VCaP (cell line): ENCODE measurements at regions not wholly inside any gene's neighbourhood (a gene's known extent, or its start where the extent isn't known, plus 50 kb on each side); places are given as distances from the start of the nearest gene placed in this dataset.
A peak's percentile ranks its signal among the peaks of the same experiment; 100 is the strongest.

Source experiments
- H3K27ac ChIP-seq: fragments of 450-650 bp; 2 replicates; pipeline ENCODE4 v1.5.1; 2017
- TF ChIP-seq, protein P1 (sequence below): fragments of 450-650 bp; conservative IDR thresholded peaks from 2 replicates; pipeline ENCODE4 v1.5.1; 2017; ENCODE audit warnings: mild to moderate bottlenecking, moderate library complexity

DNA sequence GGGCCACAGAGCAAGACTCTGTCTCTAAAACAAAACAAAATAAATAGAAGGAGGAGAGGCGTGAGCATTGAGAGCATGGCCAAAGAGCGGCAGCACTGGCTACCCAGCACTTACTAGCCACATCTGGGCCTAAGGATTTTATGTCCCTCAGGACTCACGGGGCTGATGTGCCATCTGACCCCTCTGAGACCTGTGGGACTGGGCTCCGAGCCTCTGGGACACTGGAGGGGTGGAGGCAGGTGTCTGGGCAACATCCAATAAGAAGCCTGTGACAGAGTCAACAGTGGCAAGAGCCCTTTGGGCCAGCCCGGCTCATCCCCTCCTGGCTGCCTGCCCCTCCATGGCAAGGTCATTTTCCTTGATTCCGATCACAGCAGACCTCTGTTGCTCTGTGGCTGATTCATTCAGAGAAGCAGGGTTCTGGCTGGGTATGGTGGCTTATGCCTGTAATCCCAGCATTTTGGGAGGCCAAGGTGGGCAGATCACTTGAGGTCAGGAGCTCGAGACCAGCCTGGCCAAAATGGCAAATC lies 60.7 kb downstream of the RRM2 start:
- H3K27ac ChIP-seq: no peak overlapping the region
- TF ChIP-seq, protein P1, sequence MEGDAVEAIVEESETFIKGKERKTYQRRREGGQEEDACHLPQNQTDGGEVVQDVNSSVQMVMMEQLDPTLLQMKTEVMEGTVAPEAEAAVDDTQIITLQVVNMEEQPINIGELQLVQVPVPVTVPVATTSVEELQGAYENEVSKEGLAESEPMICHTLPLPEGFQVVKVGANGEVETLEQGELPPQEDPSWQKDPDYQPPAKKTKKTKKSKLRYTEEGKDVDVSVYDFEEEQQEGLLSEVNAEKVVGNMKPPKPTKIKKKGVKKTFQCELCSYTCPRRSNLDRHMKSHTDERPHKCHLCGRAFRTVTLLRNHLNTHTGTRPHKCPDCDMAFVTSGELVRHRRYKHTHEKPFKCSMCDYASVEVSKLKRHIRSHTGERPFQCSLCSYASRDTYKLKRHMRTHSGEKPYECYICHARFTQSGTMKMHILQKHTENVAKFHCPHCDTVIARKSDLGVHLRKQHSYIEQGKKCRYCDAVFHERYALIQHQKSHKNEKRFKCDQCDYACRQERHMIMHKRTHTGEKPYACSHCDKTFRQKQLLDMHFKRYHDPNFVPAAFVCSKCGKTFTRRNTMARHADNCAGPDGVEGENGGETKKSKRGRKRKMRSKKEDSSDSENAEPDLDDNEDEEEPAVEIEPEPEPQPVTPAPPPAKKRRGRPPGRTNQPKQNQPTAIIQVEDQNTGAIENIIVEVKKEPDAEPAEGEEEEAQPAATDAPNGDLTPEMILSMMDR: no peak

DNA sequence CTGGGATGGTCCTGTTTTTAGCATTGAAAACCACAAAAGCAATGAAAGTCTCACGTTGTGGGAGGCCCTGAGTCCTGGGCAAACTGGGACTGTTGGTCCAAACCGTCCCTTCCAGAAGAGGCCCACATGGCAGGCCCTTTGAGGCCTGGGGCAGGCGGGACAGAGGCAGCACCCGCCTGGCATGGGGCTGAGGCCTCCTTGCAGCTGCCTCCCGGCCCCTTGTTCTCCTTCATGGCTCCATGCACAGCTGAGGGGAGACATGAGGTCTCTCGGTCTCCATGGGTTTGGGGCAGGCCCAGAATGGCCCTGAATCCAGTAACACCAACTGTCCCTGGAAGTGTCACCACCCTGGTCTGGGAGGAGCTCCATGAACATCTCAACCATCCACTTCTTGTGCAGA lies 61.9 kb downstream of the RRM2 start:
- TF ChIP-seq, protein P1: no peak
- no peak overlapping the region for H3K27ac ChIP-seq

DNA sequence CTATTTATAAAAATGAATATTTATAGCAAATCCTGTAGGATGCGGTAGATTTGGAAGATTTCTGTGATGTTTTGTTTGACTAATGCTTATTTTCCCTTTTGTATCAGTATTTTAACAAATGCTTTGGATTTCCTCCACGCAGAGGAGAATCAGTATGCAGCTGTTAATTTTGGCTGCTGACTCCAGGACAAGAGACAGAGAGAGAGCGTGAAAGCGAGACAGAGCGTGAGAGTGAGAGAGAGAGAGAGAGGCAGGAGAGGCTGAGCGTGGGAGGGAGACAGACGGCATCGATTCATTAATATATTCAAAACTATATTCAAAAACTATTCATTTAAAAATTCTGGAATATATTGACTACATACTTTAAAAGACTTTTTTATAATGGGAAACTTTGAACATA lies 62.5 kb downstream of the RRM2 start:
- H3K27ac ChIP-seq: no peak overlapping the region
- TF ChIP-seq, protein P1: no peak

DNA sequence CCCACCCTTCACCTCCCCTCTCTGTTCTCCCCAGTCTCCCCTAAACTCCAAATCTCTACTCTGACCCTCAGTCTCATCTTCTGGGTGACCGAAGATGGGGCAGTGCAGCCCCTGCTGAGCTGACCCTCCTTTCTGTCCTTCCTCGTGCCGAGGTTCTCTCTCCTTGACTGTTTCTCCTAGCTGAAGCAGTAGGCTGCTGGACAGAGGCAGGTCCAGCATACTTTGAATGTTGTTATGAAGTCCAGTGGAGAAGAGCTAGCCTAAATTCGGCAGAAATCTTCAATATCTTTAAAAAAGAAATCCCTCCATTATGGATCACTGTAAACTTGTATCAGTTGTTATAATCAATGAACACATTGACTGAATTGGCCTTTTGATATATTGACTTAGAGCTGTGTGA lies 63.2 kb downstream of the RRM2 start:
- H3K27ac ChIP-seq: no peak overlapping the region
- TF ChIP-seq, protein P1: no peak

DNA sequence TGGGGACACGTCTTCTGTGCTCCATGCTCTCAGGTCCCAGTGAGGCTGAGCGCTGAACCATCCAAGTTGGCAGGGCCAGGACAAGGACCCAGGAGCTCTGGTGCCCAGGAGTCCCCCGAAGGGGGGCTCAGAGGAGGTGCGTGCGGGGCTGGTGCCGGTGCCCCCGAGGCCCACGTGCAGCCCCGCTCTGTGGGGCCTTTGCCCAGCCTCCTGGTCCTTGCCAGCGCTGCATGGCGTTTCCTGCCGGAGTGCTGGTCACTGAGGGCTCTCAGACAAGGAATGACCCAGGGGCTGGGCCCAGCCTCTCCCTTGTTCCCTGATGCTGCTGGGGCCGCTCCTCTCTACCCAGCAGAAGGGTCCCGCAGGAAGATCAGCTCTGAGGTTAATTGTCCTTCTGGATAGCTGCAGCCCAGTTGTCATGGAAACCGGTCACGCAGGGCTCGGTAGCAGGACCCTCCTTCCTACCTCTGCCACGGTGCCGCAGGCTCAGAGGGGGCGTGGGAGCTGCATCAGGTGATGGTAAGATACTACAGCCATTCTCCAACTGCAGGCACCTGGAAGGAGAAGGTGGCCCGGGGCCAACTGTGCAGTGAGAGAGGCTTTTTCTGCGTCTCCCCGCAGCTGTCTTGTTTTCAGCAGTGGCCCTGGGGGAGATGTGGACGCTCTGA lies 64.5 kb downstream of the RRM2 start:
- TF ChIP-seq, protein P1: no peak
- no peak overlapping the region for H3K27ac ChIP-seq

DNA sequence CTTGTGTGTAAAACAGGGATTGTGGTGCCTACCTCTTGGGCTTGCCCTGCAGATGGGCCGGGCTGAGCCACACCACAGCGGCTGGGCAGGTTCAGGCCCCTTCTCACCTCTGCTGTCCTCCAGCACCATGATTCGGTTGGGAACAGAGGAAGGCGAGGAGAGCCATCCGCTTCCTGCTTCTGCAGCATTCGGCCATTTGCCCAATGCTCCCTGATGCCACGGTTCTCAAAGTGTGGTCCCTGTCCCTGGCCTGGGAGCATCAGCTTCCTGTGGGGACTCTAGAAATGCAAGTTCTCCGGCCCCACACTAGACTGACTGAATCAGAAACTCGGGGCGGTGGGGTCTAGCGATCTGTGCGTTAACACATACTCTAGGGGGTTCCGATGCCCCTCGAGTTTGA lies 65.1 kb downstream of the RRM2 start:
- no peak overlapping the region for H3K27ac ChIP-seq
- TF ChIP-seq, protein P1: no peak

DNA sequence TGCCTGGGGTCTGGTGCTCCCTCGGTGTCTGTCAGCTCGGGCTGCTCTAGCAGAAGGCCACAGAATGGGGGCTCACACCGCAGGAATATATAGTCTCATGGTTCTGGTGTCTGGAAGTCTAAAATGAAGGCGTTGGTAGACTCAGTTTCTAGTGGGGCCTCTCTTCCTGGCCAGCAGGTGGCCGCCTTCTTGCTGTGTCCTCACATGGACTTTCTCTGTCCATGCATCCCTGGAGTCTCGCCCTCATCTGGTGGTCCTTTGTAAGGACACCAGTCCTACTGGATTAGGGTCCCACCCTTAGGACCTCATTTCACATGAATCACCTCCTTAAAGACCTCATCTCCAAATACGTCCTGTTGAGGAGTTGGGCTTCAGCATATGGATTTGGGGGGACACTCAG lies 65.7 kb downstream of the RRM2 start:
- TF ChIP-seq, protein P1: peak; percentile 36
- no peak overlapping the region for H3K27ac ChIP-seq
